ENCODE measurements at regions not wholly inside any gene's neighbourhood (a gene's known extent, or its start where the extent isn't known, plus 50 kb on each side); places are given as distances from the start of the nearest gene placed in this dataset.
"Not testable (repeated sequence)": the region's sequence is repeated elsewhere in the genome, so short reads cannot be mapped to it uniquely, and the experiment has no call there.

DNA sequence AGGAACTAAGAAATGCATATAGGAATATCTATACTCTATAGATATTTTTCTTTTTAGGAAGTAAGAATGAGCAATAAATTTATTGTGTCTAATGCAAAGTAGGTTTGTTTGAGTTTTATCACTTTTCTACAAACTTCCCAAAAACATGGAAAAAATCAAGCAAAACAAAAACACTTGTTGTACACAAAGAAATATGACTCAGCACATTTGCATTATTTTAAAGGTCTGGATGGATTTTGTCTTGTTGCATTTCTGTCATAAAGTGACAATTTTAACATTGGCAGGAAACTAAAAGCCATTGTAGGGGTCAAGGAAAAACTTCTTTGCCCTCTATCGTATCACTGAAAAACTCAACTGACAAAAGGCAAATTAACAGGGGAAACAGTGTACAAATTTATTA is 267.2 kb downstream of the PYDC2 start:
- DNase-seq, result no peak
- Histone ChIP-seq H3K27ac (no peak overlapping the region), H3K27me3 (no peaks in the 10 kb centered on the region), H3K4me1 (no peaks in the 10 kb centered on the region), H3K36me3 (no peaks in the 10 kb centered on the region), H3K9me3 (no peaks in the 10 kb centered on the region), H3K4me3 (no peak overlapping the region)
- TF ChIP-seq EP300 (IDR thresholded peaks at IDR 0.05; ENCODE audit: low read depth), result no peak
- no peak for TF ChIP-seq POLR2A (IDR thresholded peaks at IDR 0.05)
- no peak for TF ChIP-seq POLR2AphosphoS5 (IDR thresholded peaks at IDR 0.05)
- TF ChIP-seq, protein P1, sequence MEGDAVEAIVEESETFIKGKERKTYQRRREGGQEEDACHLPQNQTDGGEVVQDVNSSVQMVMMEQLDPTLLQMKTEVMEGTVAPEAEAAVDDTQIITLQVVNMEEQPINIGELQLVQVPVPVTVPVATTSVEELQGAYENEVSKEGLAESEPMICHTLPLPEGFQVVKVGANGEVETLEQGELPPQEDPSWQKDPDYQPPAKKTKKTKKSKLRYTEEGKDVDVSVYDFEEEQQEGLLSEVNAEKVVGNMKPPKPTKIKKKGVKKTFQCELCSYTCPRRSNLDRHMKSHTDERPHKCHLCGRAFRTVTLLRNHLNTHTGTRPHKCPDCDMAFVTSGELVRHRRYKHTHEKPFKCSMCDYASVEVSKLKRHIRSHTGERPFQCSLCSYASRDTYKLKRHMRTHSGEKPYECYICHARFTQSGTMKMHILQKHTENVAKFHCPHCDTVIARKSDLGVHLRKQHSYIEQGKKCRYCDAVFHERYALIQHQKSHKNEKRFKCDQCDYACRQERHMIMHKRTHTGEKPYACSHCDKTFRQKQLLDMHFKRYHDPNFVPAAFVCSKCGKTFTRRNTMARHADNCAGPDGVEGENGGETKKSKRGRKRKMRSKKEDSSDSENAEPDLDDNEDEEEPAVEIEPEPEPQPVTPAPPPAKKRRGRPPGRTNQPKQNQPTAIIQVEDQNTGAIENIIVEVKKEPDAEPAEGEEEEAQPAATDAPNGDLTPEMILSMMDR (IDR thresholded peaks at IDR 0.05), result no peak
- intact Hi-C loops (cut with DNase I; ENCODE audit: low total_unique reads) (no loop called here), in situ Hi-C loops (cut with MboI; ENCODE audit: low pct_ligation_motif_present in 1 of 4, low pct_unique_long_range_greater_than_20kb in 1 of 4, low sequenced_read_pairs in 3 of 4) (no loop called here)
- WGBS, 2 donors (ENCODE audit: low coverage in 1 of 2), result 71 to 86% methylated on average over 1 of the region's 1 CpG

DNA sequence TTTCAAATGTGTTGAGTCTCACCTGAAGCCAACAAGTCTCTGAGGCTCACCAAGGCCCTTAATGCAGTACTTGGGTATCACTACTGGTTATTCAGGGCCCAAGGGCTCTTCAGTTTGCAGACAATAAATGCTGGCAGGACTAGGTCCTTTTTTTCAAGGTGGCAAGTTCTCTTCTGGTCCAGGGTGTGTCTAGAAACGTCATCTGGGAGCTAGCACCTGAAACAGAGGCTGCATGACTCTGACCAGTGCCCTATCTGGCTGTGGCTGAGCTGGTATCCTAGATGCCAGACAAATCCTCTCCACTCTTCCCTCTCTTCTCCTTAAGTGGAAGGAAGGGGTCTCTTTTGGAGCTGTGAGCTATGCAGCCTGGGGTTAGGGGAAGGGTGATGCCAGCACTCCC is 276.8 kb downstream of the PYDC2 start:
- Histone ChIP-seq H3K4me3 (no peak overlapping the region), H3K4me1 (no peaks in the 10 kb centered on the region), H3K9me3 (peaks cover 0 to 6% of the 10 kb centered on the region in 2 donors), H3K27ac (no peak overlapping the region), H3K36me3 (no peaks in the 10 kb centered on the region), H3K27me3 (no peaks in the 10 kb centered on the region)
- in situ Hi-C loops (cut with MboI; ENCODE audit: low pct_ligation_motif_present in 1 of 4, low pct_unique_long_range_greater_than_20kb in 1 of 4, low sequenced_read_pairs in 3 of 4), result no loop called here
- no peak for DNase-seq
- TF ChIP-seq EP300 (IDR thresholded peaks at IDR 0.05; ENCODE audit: low read depth) (no peak), POLR2AphosphoS5 (IDR thresholded peaks at IDR 0.05) (no peak), POLR2A (IDR thresholded peaks at IDR 0.05) (no peak)
- TF ChIP-seq, protein P1 (IDR thresholded peaks at IDR 0.05), result no peak
- WGBS, 2 donors (ENCODE audit: low coverage in 1 of 2), result 20% methylated on average over 1 of the region's 1 CpG; no CpG with 5 or more reads in 1 of the 2 donors
- intact Hi-C loops (cut with DNase I; ENCODE audit: low total_unique reads), result no loop called here

DNA sequence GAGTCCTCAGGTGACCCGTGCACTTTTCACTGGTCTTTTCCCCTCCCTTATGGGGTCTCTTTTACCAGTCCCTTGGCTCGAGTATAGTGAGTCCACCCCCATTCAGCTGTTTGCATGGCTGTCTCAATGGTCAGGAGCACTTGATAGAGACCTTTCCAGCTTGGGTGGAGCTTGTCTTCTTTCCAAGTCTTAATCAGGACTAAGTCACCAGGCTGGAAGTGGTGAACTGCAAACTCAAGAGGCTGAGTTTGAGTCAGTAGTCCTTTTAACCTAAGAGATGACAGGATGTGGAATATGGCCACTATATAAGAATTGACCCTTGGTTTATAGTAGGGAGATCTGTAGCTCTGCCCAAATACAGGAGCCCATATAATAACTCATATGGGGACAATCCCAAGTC is 279.7 kb downstream of the PYDC2 start:
- no peak overlapping the region for H3K4me3 ChIP-seq
- H3K36me3 ChIP-seq, result no peaks in the 10 kb centered on the region
- no peak for TF ChIP-seq EP300 (IDR thresholded peaks at IDR 0.05; ENCODE audit: low read depth)
- TF ChIP-seq POLR2AphosphoS5 (IDR thresholded peaks at IDR 0.05), result no peak
- no peak for TF ChIP-seq POLR2A (IDR thresholded peaks at IDR 0.05)
- TF ChIP-seq, protein P1 (IDR thresholded peaks at IDR 0.05), result no peak
- H3K9me3 ChIP-seq, result peaks cover 0 to 6% of the 10 kb centered on the region in 2 donors
- H3K27ac ChIP-seq, result no peak overlapping the region
- WGBS, 2 donors (ENCODE audit: low coverage in 1 of 2), result 60 to 68% methylated on average over 2 of the region's 2 CpGs
- no peak for DNase-seq
- in situ Hi-C loops (cut with MboI; ENCODE audit: low pct_ligation_motif_present in 1 of 4, low pct_unique_long_range_greater_than_20kb in 1 of 4, low sequenced_read_pairs in 3 of 4) (no loop called here), intact Hi-C loops (cut with DNase I; ENCODE audit: low total_unique reads) (no loop called here)
- H3K27me3 ChIP-seq, result no peaks in the 10 kb centered on the region
- no peaks in the 10 kb centered on the region for H3K4me1 ChIP-seq

DNA sequence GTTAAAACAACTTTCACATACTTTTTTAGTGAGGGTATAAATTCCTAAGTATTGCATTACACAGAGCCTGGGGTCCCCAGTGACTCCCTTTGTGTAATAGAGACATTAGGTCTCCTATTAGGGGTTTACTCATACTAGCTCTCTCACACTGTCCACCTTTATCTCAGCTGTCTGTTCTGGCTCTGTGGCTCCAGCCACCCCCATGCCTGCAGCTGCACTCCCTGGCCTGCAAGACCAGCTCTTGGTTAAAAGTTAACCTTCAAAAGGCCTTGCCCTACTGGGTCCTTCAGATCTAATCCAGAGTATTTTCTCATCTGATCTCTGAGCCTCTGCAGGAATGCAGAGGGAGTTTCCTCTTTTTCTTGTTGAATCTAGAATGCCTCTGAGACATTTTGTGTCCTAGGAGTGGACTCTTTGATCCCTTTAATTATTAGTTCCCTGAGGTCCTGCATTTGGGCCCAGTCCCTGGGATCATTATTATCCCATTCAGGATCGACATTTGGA is 280.9 kb downstream of the PYDC2 start:
- H3K9me3 ChIP-seq; intact Hi-C loops (cut with DNase I; ENCODE audit: low total_unique reads); H3K4me3 ChIP-seq; H3K4me1 ChIP-seq; H3K27me3 ChIP-seq; in situ Hi-C loops (cut with MboI; ENCODE audit: low pct_ligation_motif_present in 1 of 4, low pct_unique_long_range_greater_than_20kb in 1 of 4, low sequenced_read_pairs in 3 of 4); DNase-seq; H3K36me3 ChIP-seq; H3K27ac ChIP-seq: not testable (repeated sequence)
- 41% methylated on average over 1 of the region's 1 CpG; no CpG with 5 or more reads in 1 of the 2 donors for WGBS, 2 donors (ENCODE audit: low coverage in 1 of 2)

DNA sequence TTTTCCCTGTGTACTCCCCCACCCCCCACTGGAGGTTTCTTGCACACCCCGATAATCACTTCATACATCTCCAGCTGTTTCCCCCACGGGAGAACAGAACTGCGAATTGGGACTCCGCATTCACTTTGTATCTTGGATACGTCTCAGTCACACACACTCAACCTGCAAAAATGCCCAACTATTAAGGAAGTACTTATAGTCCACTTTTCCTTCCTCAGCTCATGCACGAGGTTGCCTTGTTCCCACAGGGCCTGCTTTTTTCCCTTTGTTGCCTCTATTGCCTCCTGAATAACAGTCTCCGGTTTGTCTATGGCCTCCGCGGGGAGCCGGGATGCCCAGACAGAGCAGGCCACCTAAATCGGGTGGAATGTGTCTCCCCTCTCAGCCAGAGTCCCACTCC is 282.3 kb downstream of the PYDC2 start:
- H3K27ac ChIP-seq, result no peak overlapping the region
- no peaks in the 10 kb centered on the region for H3K4me1 ChIP-seq
- in situ Hi-C loops (cut with MboI; ENCODE audit: low pct_ligation_motif_present in 1 of 4, low pct_unique_long_range_greater_than_20kb in 1 of 4, low sequenced_read_pairs in 3 of 4) (no loop called here), intact Hi-C loops (cut with DNase I; ENCODE audit: low total_unique reads) (no loop called here)
- H3K27me3 ChIP-seq, result no peaks in the 10 kb centered on the region
- 84 to 85% methylated on average over 6 to 11 of the region's 11 CpGs for WGBS, 2 donors (ENCODE audit: low coverage in 1 of 2)
- H3K4me3 ChIP-seq, result no peak overlapping the region
- DNase-seq, result no peak
- H3K36me3 ChIP-seq, result no peaks in the 10 kb centered on the region
- peaks cover 0 to 3% of the 10 kb centered on the region in 2 donors for H3K9me3 ChIP-seq
- TF ChIP-seq, protein P1 (IDR thresholded peaks at IDR 0.05), result no peak
- TF ChIP-seq POLR2A (IDR thresholded peaks at IDR 0.05), result no peak
- no peak for TF ChIP-seq POLR2AphosphoS5 (IDR thresholded peaks at IDR 0.05)
- TF ChIP-seq EP300 (IDR thresholded peaks at IDR 0.05; ENCODE audit: low read depth), result no peak

Measured in transverse colon (tissue), 4 donors.